ENCODE measurements at regions not wholly inside any gene's neighbourhood (a gene's known extent, or its start where the extent isn't known, plus 50 kb on each side); places are given as distances from the start of the nearest gene placed in this dataset.

GRCh38 chr12:13277293-13277692 is 80.8 kb downstream of the EMP1 start:
- no peak for DNase-seq

GRCh38 chr12:13275241-13276085 is 78.9 kb downstream of the EMP1 start:
- no peak for DNase-seq

GRCh38 chr12:13273850-13274249 is 77.3 kb downstream of the EMP1 start:
- DNase-seq = no peak

- DNase-seq = no peak
These were observed 76.6 kb downstream of the EMP1 start for GRCh38 chr12:13273097-13273496.

GRCh38 chr12:13270817-13271216 is 74.3 kb downstream of the EMP1 start:
- no peak for DNase-seq

Measured in hematopoietic multipotent progenitor cell treated with erythropoietin and hydrocortisone succinate and interleukin-3 and kit ligand, for 6 days (in vitro differentiated cells).